ENCODE measurements at regions not wholly inside any gene's neighbourhood (a gene's known extent, or its start where the extent isn't known, plus 50 kb on each side); places are given as distances from the start of the nearest gene placed in this dataset.

DNA sequence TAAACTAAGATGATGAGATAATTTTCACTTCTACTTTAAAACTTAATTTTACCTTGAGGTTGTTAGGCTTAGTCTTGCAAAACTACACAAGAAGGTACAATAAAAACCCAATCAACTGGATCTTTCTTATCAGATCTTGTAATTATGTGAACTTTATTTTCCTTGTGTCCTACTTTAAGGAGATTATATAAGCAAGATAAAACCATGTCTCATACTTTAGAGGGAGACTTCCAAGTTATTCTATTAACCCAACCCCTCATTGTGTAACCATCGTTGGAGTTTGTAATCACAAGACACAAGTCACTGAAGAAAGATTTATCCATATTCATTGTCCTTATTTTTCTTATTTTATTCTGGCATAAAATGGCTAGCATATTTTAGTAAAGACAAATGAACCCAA, 165.6 kb downstream of the SERPINI1 start:
- in situ Hi-C loops (cut with HindIII; ENCODE audit: low pct_unique_long_range_greater_than_20kb, low sequenced_read_pairs), result no loop called here
- DNase-seq (ENCODE audit: low read depth), result no peak

- in situ Hi-C loops (cut with HindIII; ENCODE audit: low pct_unique_long_range_greater_than_20kb, low sequenced_read_pairs), result no loop called here
- no peak for DNase-seq (ENCODE audit: low read depth)
Measured at GRCh38 chr3:167899093-167899492, 163.6 kb downstream of the SERPINI1 start.

GRCh38 chr3:167898091-167898490, 162.6 kb downstream of the SERPINI1 start:
- in situ Hi-C loops (cut with HindIII; ENCODE audit: low pct_unique_long_range_greater_than_20kb, low sequenced_read_pairs), result no loop called here

DNA sequence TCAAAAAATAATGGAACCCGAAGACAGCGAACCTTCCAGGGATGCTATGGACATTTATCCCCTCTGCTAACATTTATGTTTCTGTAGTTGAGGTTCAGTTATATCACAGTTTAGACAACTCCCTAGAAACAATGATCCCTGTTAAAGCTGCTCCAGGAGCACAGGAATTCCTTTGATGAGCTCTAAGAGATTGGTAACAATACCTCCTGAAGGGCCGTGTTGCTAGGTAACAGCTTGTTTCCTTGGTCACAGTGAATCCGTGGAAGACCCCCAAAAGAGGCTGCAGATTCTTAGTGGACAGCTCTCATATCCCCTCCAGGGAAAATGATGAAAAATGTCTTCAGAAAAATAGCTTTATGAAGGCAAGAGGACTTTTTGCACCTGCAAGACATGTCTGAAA, 160.2 kb downstream of the SERPINI1 start:
- in situ Hi-C loops (cut with HindIII; ENCODE audit: low pct_unique_long_range_greater_than_20kb, low sequenced_read_pairs), result no loop called here
- no peak for DNase-seq (ENCODE audit: low read depth)

More at GRCh38 chr3:167898091-167898490, 162.6 kb downstream of the SERPINI1 start:
- DNase-seq (ENCODE audit: low read depth), result no peak

GRCh38 chr3:167895178-167895577, 159.7 kb downstream of the SERPINI1 start:
- in situ Hi-C loops (cut with HindIII; ENCODE audit: low pct_unique_long_range_greater_than_20kb, low sequenced_read_pairs), result no loop called here
- no peak for DNase-seq (ENCODE audit: low read depth)

GRCh38 chr3:167892205-167892604, 156.7 kb downstream of the SERPINI1 start:
- DNase-seq (ENCODE audit: low read depth), result no peak
- in situ Hi-C loops (cut with HindIII; ENCODE audit: low pct_unique_long_range_greater_than_20kb, low sequenced_read_pairs), result no loop called here

GRCh38 chr3:167887096-167887495, 151.6 kb downstream of the SERPINI1 start:
- in situ Hi-C loops (cut with HindIII; ENCODE audit: low pct_unique_long_range_greater_than_20kb, low sequenced_read_pairs), result no loop called here
- no peak for DNase-seq (ENCODE audit: low read depth)

GRCh38 chr3:167886690-167887089, 151.2 kb downstream of the SERPINI1 start:
- no peak for DNase-seq (ENCODE audit: low read depth)
- in situ Hi-C loops (cut with HindIII; ENCODE audit: low pct_unique_long_range_greater_than_20kb, low sequenced_read_pairs), result no loop called here

DNA sequence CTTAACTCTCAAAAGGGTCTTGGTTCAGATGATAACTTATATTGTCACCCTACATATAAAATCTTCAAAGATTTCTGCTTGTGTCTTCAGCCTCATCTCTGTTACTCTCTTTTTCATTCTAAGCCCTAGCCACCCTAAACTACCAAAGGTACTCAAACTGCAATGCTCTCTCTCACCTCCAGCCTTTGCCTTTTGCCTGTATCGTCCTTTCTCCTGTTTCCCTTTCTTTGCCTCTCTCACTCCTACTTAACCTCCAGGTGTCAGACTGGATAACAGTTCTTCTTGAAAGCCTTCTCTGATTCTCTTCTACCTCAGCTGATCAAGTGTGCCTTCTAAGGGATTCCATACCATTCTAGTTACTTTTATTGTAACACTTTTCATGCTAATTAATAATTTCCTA, 149.8 kb downstream of the SERPINI1 start:
- DNase-seq (ENCODE audit: low read depth), result no peak
- in situ Hi-C loops (cut with HindIII; ENCODE audit: low pct_unique_long_range_greater_than_20kb, low sequenced_read_pairs), result no loop called here

DNA sequence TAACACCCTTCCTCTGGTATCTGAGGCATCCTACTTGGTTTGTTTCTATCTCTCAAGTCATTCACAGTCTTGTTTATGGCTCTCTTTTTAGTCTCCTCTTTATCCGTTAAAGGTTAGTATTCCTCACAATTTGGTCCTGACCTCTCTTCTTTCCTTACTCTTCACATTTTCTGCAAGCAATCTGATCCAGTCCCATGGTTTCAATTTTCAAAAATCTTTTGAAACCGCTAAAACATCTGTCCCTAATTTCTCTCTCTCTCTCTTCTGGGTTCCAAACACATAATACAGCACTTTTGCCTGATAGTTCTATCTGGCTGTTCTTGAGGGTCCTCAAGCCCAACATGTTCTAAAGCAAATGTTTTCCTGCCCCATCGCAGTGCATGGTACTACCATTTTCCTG, 149.0 kb downstream of the SERPINI1 start:
- in situ Hi-C loops (cut with HindIII; ENCODE audit: low pct_unique_long_range_greater_than_20kb, low sequenced_read_pairs), result no loop called here
- no peak for DNase-seq (ENCODE audit: low read depth)

DNA sequence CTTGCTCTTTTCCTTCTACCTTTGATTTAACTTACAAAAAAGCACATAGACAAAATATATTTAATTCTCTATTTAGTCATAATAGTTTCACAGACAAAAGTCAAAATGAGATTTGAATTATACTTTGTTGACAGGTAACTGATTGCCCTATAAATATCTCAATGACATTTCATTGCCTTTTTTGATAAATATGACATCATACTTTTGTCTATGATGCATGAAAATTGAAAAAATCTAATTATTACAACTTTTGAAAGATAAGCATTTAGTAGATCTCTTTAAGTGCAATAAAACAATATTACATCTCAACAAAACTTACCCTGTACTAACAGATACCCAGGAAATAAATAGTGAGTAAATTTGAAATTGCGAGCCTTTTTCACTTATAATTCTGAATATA, 147.9 kb downstream of the SERPINI1 start:
- DNase-seq (ENCODE audit: low read depth), result no peak
- in situ Hi-C loops (cut with HindIII; ENCODE audit: low pct_unique_long_range_greater_than_20kb, low sequenced_read_pairs), result no loop called here

DNA sequence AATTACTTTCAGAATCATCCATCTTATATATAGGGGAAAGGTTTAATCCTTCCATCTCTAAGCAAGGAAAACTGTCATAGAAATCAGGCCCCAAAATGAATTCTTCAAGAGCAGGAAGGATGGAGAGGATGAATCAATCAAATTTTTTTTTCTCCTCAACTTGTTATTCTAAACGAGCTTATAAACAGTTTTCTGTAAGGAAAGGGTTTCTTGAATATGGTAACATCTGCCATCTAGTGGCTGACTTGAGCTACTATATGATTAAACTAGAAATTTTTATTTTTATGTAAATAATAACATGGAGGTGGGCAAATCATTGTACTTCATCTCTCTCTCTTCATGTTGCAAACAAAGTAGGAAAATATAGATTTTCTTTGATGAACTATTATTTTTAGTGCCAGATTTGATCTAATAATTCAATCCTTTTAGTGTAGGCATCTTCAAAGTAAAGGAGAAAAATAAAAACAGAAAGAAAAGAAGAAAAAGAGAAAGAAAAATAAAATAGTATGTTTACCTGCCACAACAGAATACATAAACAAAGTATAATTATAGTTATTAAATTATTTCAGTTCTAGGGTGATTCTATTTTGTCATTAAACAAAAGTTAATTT, 146.6 kb downstream of the SERPINI1 start:
- DNase-seq (ENCODE audit: low read depth), result peak; percentile 47
- in situ Hi-C loops (cut with HindIII; ENCODE audit: low pct_unique_long_range_greater_than_20kb, low sequenced_read_pairs), result no loop called here

DNA sequence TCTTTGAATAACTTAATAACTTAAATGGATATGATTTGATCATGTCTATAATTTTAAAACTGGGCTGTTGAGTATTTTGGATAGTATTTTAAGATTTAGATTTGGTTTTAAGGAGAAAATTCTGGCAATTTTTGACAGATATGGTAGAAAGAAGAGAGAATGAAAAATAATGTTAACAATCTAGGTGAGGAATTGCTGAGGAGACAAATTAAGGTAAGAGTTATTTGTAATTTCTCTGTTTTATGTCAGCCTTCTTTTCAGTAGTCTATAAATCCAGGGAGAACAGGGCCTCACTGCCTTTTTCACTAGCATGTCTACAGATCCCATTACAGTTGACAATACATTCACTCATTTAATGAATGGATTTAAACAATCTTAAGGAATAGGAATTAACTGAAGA, 144.7 kb downstream of the SERPINI1 start:
- in situ Hi-C loops (cut with HindIII; ENCODE audit: low pct_unique_long_range_greater_than_20kb, low sequenced_read_pairs), result no loop called here
- no peak for DNase-seq (ENCODE audit: low read depth)

GRCh38 chr3:167876620-167877281, 141.2 kb downstream of the SERPINI1 start:
- in situ Hi-C loops (cut with HindIII; ENCODE audit: low pct_unique_long_range_greater_than_20kb, low sequenced_read_pairs), result no loop called here
- DNase-seq (ENCODE audit: low read depth), result peak; percentile 19
